MM.1S (cell line): ENCODE measurements at regions not wholly inside any gene's neighbourhood (a gene's known extent, or its start where the extent isn't known, plus 50 kb on each side); places are given as distances from the start of the nearest gene placed in this dataset.

Source experiments
- EZH2 ChIP-seq: fragments of 300-600 bp; sonication (generic); optimal IDR thresholded peaks from 2 replicates; pipeline ENCODE3; 2017; ENCODE audit warnings: low read depth, mild to moderate bottlenecking, antibody characterized with exemption, low read length, mixed read lengths
- EZH2phosphoT487 ChIP-seq: fragments of 300-600 bp; sonication (generic); IDR thresholded peaks from 2 replicates; pipeline ENCODE4 v1.6.1; 2018; ENCODE audit warnings: antibody characterized with exemption, low read length
- TF ChIP-seq, protein P1 (sequence below): fragments of 300-600 bp; sonication (generic); IDR thresholded peaks from 2 replicates; pipeline ENCODE4 v1.5.1; 2016; ENCODE audit warnings: antibody characterized with exemption, low read length, mixed read lengths

GRCh38 chr10:52865213-52865612, 92.6 kb upstream of the MBL2 start:
- TF ChIP-seq EZH2 (no peak), EZH2phosphoT487 (no peak)
- TF ChIP-seq, protein P1, sequence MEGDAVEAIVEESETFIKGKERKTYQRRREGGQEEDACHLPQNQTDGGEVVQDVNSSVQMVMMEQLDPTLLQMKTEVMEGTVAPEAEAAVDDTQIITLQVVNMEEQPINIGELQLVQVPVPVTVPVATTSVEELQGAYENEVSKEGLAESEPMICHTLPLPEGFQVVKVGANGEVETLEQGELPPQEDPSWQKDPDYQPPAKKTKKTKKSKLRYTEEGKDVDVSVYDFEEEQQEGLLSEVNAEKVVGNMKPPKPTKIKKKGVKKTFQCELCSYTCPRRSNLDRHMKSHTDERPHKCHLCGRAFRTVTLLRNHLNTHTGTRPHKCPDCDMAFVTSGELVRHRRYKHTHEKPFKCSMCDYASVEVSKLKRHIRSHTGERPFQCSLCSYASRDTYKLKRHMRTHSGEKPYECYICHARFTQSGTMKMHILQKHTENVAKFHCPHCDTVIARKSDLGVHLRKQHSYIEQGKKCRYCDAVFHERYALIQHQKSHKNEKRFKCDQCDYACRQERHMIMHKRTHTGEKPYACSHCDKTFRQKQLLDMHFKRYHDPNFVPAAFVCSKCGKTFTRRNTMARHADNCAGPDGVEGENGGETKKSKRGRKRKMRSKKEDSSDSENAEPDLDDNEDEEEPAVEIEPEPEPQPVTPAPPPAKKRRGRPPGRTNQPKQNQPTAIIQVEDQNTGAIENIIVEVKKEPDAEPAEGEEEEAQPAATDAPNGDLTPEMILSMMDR = no peak
